Duodenal mucosa (tissue), 2 donors: ENCODE measurements at regions not wholly inside any gene's neighbourhood (a gene's known extent, or its start where the extent isn't known, plus 50 kb on each side); places are given as distances from the start of the nearest gene placed in this dataset.
"Not testable (repeated sequence)": the region's sequence is repeated elsewhere in the genome, so short reads cannot be mapped to it uniquely, and the experiment has no call there.

ENCODE experiments used
- H3K27ac ChIP-seq: one replicate; pipeline ENCODE4 v1.7.0; 2013; ENCODE audit warnings: low read depth, low read length
- H3K27me3 ChIP-seq, 2 donors: one replicate each; pipeline ENCODE4 v1.7.0; 2013; ENCODE audit warnings: low read length in 2 of 2, control low read depth in 1 of 2; ENCODE audit not compliant: insufficient read depth in 2 of 2, control insufficient read depth in 1 of 2
- H3K36me3 ChIP-seq, 2 donors: one replicate each; pipeline ENCODE4 v1.7.0; 2013; ENCODE audit warnings: low read length in 2 of 2, control low read depth in 1 of 2; ENCODE audit not compliant: insufficient read depth in 2 of 2, control insufficient read depth in 1 of 2
- H3K4me1 ChIP-seq, 2 donors: one replicate each; pipeline ENCODE4 v1.7.0; 2013; ENCODE audit warnings: low read length in 2 of 2, control low read depth in 1 of 2; ENCODE audit not compliant: insufficient read depth in 2 of 2, control insufficient read depth in 1 of 2
- H3K4me3 ChIP-seq, 2 donors: one replicate each; pipeline ENCODE4 v1.7.0; 2013; ENCODE audit warnings: low read length in 2 of 2, low read depth in 1 of 2
- H3K9ac ChIP-seq, 2 donors: one replicate each; pipeline ENCODE4 v1.7.0; 2013; ENCODE audit warnings: low read length in 2 of 2, low read depth in 1 of 2
- H3K9me3 ChIP-seq, 2 donors: one replicate each; pipeline ENCODE4 v1.7.0; 2013; ENCODE audit warnings: low read length in 2 of 2, control low read depth in 1 of 2; ENCODE audit not compliant: control insufficient read depth in 1 of 2

- Histone ChIP-seq H3K9ac (no peak overlapping the region), H3K27me3 (no peaks in the 10 kb centered on the region), H3K27ac (no peak overlapping the region), H3K36me3 (no peaks in the 10 kb centered on the region), H3K4me1 (no peaks in the 10 kb centered on the region), H3K4me3 (no peak overlapping the region), H3K9me3 (no peaks in the 10 kb centered on the region)
Measured at GRCh38 chr14:51597261-51598001, 54.3 kb upstream of the FRMD6 start.

- not testable (repeated sequence) for H3K4me3 ChIP-seq, H3K36me3 ChIP-seq, H3K4me1 ChIP-seq, H3K9me3 ChIP-seq, H3K27ac ChIP-seq, H3K27me3 ChIP-seq, H3K9ac ChIP-seq
Measured at GRCh38 chr14:51598924-51599600, 52.6 kb upstream of the FRMD6 start.

- no peak overlapping the region for H3K4me3 ChIP-seq
- no peaks in the 10 kb centered on the region for H3K36me3 ChIP-seq
- H3K9ac ChIP-seq: no peak overlapping the region
- no peak overlapping the region for H3K27ac ChIP-seq
- H3K27me3 ChIP-seq: no peaks in the 10 kb centered on the region
- no peaks in the 10 kb centered on the region for H3K4me1 ChIP-seq
- H3K9me3 ChIP-seq: no peaks in the 10 kb centered on the region
Measured at GRCh38 chr14:51600658-51601057, 51.1 kb upstream of the FRMD6 start.
